PC-9 (cell line): ENCODE measurements at regions not wholly inside any gene's neighbourhood (a gene's known extent, or its start where the extent isn't known, plus 50 kb on each side); places are given as distances from the start of the nearest gene placed in this dataset.

Experiments used
- BruUV-seq: library from RNA; stranded (reverse); fragments of 400-500 nt; replicated peaks from 2 replicates; lab custom pipeline; 2021; lab: Mats Ljungman, UMichigan
- CTCF ChIA-PET: fragments of 300-600 bp; sonication (Branson Sonifier 250); formaldehyde crosslinking; loops from one replicate; lab custom pipeline; 2022; ENCODE audit warnings: antibody characterized with exemption; lab: Charles Lee
- POLR2A ChIA-PET: fragments of 300-600 bp; sonication (Branson Sonifier 250); formaldehyde crosslinking; loops from one replicate; lab custom pipeline; 2022; ENCODE audit warnings: antibody characterized with exemption; ENCODE audit not compliant: unreplicated experiment; lab: Charles Lee
- DNase-seq, 2 experiments: peaks; one replicate each; pipeline versions ENCODE4 v3.0.0 to v3.0.0-alpha.2; 2015 to 2022; ENCODE audit warnings: mixed read lengths in 1 of 2
- H2AFZ ChIP-seq: fragments of 200-600 bp; sonication (generic); 2 replicates; pipeline ENCODE4 v1.8.1; 2017; ENCODE audit warnings: antibody characterized with exemption
- H3F3A ChIP-seq: fragments of 200-600 bp; sonication (generic); 2 replicates; pipeline ENCODE4 v1.8.1; 2017; ENCODE audit warnings: antibody characterized with exemption, mild to moderate bottlenecking, low read depth; ENCODE audit not compliant: insufficient read depth
- H3K27ac ChIP-seq: fragments of 200-600 bp; sonication (generic); 2 replicates; pipeline ENCODE4 v1.6.1; 2016; ENCODE audit warnings: mixed run types
- H3K27me3 ChIP-seq: fragments of 200-600 bp; sonication (generic); 2 replicates; pipeline ENCODE4 v1.6.1; 2016; ENCODE audit warnings: low read depth, mixed run types; ENCODE audit not compliant: insufficient read depth
- H3K36me3 ChIP-seq: fragments of 200-600 bp; sonication (generic); 2 replicates; pipeline ENCODE4 v1.6.1; 2016; ENCODE audit warnings: low read depth, mixed run types
- H3K4me1 ChIP-seq: fragments of 200-600 bp; sonication (generic); replicated peaks from 2 replicates; pipeline ENCODE4 v1.6.1; 2016; ENCODE audit warnings: mixed run types; ENCODE audit not compliant: insufficient read depth
- H3K4me2 ChIP-seq: fragments of 200-600 bp; sonication (generic); 2 replicates; pipeline ENCODE4 v1.6.1; 2017; ENCODE audit warnings: mixed run types
- H3K4me3 ChIP-seq: fragments of 200-600 bp; sonication (generic); 2 replicates; pipeline ENCODE4 v1.6.1; 2016; ENCODE audit warnings: mixed run types
- H3K79me2 ChIP-seq: fragments of 200-600 bp; sonication (generic); 2 replicates; pipeline ENCODE4 v1.6.1; 2017; ENCODE audit warnings: low read depth, mixed run types
- H3K9me2 ChIP-seq: fragments of 200-600 bp; sonication (generic); 2 replicates; pipeline ENCODE4 v1.8.1; 2017; ENCODE audit warnings: mild to moderate bottlenecking; ENCODE audit not compliant: insufficient read depth
- H3K9me3 ChIP-seq: fragments of 200-600 bp; sonication (generic); 2 replicates; pipeline ENCODE4 v1.8.1; 2016; ENCODE audit warnings: low read depth; ENCODE audit not compliant: insufficient read depth
- H4K20me1 ChIP-seq: fragments of 200-600 bp; sonication (generic); 2 replicates; pipeline ENCODE4 v1.8.1; 2017; ENCODE audit not compliant: insufficient read depth
- EZH2 ChIP-seq: fragments of 200-600 bp; sonication (generic); IDR thresholded peaks from 2 replicates; pipeline ENCODE4 v1.8.0; 2017; ENCODE audit warnings: antibody characterized with exemption, low read depth
- intact Hi-C: fragments of 100-400 bp; cut with micrococcal nuclease; formaldehyde crosslinking; loops from one replicate; pipeline ENCODE4 v1.10.0; 2022; ENCODE audit not compliant: unreplicated experiment
- TF ChIP-seq, protein P1 (sequence below): fragments of 200-600 bp; sonication (generic); conservative IDR thresholded peaks from 2 replicates; pipeline ENCODE4 v1.6.1; 2017; ENCODE audit warnings: mixed run types, antibody characterized with exemption, mild to moderate bottlenecking, moderate library complexity

DNA sequence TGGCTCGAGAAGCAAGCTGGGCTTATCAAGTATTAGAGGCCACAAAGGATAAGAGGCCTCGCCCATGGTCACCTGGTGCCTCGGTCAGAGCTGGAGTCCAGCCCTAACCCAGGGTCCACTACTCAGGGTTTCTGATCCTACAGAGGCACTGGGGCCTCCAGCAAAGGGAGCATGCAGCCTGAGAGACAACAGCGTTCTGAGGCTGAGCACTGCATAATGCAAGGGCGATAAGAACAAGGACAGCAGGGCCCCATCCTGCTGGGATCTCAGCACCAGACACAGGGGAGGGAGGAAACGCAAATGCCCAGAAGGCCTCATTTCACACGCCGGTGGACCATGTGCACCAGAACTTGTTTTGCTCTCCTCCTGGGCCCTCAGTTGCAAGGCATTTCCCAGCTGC is 63.0 kb downstream of the C5orf15 start:
- TF ChIP-seq EZH2: no peak
- DNase-seq: no peak
- ChIA-PET POLR2A (no interaction called here), CTCF (no interaction called here)
- no peaks in the 10 kb centered on the region for H3K9me3 ChIP-seq
- no peaks in the 10 kb centered on the region for H4K20me1 ChIP-seq
- H3K4me2 ChIP-seq: no peak overlapping the region
- H3K36me3 ChIP-seq: no peaks in the 10 kb centered on the region
- intact Hi-C loops: no loop called here
- BruUV-seq: no TSS peak
- H3F3A ChIP-seq: no peaks in the 10 kb centered on the region
- no peak overlapping the region for H2AFZ ChIP-seq
- 0 out of 2 replicates have a peak, but pooled peaks cover 3% of the 10 kb centered on the region for H3K9me2 ChIP-seq
- H3K27me3 ChIP-seq: no peaks in the 10 kb centered on the region
- H3K79me2 ChIP-seq: no peaks in the 10 kb centered on the region
- no peak overlapping the region for H3K27ac ChIP-seq
- H3K4me1 ChIP-seq: no peaks in the 10 kb centered on the region
- H3K4me3 ChIP-seq: no peak overlapping the region

DNA sequence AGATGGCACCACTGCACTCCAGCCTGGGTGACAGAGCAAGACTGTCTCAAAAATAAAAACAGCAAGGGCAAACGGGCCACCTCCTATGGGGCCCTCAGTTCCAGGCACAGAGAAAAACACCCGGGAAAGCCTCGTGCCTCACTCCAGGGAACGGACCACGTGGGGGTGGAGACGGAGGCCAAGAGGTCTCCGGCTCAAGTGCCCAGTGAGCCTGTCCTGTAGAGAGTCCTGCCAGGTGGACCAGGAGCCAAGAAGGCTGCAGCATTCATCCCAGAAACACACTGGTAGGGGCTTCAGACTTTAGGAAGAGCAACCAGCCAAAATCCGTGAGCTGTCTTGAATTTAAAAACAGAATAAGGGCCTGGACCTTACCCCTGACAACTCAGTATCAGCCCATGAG is 63.8 kb downstream of the C5orf15 start:
- no peaks in the 10 kb centered on the region for H3F3A ChIP-seq
- TF ChIP-seq, protein P1, sequence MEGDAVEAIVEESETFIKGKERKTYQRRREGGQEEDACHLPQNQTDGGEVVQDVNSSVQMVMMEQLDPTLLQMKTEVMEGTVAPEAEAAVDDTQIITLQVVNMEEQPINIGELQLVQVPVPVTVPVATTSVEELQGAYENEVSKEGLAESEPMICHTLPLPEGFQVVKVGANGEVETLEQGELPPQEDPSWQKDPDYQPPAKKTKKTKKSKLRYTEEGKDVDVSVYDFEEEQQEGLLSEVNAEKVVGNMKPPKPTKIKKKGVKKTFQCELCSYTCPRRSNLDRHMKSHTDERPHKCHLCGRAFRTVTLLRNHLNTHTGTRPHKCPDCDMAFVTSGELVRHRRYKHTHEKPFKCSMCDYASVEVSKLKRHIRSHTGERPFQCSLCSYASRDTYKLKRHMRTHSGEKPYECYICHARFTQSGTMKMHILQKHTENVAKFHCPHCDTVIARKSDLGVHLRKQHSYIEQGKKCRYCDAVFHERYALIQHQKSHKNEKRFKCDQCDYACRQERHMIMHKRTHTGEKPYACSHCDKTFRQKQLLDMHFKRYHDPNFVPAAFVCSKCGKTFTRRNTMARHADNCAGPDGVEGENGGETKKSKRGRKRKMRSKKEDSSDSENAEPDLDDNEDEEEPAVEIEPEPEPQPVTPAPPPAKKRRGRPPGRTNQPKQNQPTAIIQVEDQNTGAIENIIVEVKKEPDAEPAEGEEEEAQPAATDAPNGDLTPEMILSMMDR: no peak
- no peak for TF ChIP-seq EZH2
- no TSS peak for BruUV-seq
- no peak overlapping the region for H3K4me3 ChIP-seq
- H3K9me2 ChIP-seq: 0 out of 2 replicates have a peak, but pooled peaks cover 3% of the 10 kb centered on the region
- H2AFZ ChIP-seq: no peak overlapping the region
- no peaks in the 10 kb centered on the region for H3K4me1 ChIP-seq
- intact Hi-C loops: no loop called here
- H3K36me3 ChIP-seq: no peaks in the 10 kb centered on the region
- ChIA-PET CTCF (no interaction called here), POLR2A (no interaction called here)
- H4K20me1 ChIP-seq: no peaks in the 10 kb centered on the region
- no peaks in the 10 kb centered on the region for H3K27me3 ChIP-seq
- no peak overlapping the region for H3K27ac ChIP-seq
- no peak for DNase-seq
- H3K4me2 ChIP-seq: no peak overlapping the region
- no peaks in the 10 kb centered on the region for H3K79me2 ChIP-seq
- no peaks in the 10 kb centered on the region for H3K9me3 ChIP-seq

DNA sequence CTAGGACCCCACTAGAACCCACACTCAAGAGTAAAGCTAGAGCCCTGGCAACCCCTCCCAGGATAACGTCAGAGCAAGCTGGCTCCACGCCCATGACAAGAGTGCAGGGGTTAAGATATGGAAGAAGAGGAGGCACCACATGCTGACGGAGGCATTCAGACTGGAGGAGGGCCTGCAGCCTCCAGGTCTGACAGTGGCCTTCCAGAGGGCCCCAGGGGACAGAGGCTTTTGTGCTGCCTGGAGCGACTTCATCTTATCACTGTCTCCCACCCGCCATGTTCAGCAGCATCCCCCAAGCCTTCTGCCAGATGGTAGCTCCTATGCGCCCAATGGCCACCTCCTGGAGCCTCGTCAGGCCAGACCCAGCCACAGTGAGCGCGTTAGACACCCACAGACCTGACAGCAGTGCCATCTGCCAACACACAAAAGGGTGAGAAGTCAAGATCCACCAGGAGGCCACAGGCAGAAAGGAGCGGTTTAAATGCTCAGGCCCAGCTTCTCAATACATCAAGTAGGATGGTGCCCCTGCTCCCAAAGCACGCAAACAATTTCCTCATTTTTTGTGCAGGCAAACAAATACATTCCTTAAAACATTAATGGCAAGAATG is 65.8 kb downstream of the C5orf15 start:
- no peak for DNase-seq
- H3K4me1 ChIP-seq: no peaks in the 10 kb centered on the region
- no TSS peak for BruUV-seq
- H3K27me3 ChIP-seq: no peaks in the 10 kb centered on the region
- TF ChIP-seq EZH2: no peak
- TF ChIP-seq, protein P1: no peak
- CTCF ChIA-PET: no interaction called here
- H3K4me3 ChIP-seq: no peak overlapping the region
- H3F3A ChIP-seq: no peaks in the 10 kb centered on the region
- H3K9me3 ChIP-seq: no peaks in the 10 kb centered on the region
- H3K9me2 ChIP-seq: no peaks in the 10 kb centered on the region
- POLR2A ChIA-PET: no interaction called here
- intact Hi-C loops: no loop called here
- H3K4me2 ChIP-seq: no peak overlapping the region
- no peaks in the 10 kb centered on the region for H3K36me3 ChIP-seq
- H3K79me2 ChIP-seq: no peaks in the 10 kb centered on the region
- H3K27ac ChIP-seq: no peak overlapping the region
- H2AFZ ChIP-seq: no peak overlapping the region
- no peaks in the 10 kb centered on the region for H4K20me1 ChIP-seq
